ENCODE measurements at regions not wholly inside any gene's neighbourhood (a gene's known extent, or its start where the extent isn't known, plus 50 kb on each side); places are given as distances from the start of the nearest gene placed in this dataset.
A peak's percentile ranks its signal among the peaks of the same experiment; 100 is the strongest.
"Not testable (repeated sequence)": the region's sequence is repeated elsewhere in the genome, so short reads cannot be mapped to it uniquely, and the experiment has no call there.

DNA sequence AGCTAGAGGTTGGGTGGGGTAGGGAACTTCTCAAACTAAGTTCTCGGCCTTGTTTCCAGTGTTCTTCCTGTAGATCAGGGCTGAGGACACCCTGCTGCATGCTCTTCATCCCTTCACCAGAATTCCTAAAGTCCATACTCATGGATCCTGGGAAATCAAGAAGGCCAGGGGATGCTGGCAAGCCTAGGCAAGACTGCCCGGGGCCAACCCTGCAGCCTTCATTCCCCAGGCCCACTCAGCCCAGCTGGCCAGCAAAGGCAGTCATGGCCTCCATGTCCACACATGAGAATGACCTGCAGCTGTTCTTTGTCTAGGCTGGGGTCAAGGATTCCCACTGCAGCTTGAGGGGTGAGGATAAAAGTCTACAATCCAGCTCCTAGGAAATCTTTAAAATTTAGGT is 109.3 kb upstream of the ETV6 start:
- DNase-seq: no peak

DNA sequence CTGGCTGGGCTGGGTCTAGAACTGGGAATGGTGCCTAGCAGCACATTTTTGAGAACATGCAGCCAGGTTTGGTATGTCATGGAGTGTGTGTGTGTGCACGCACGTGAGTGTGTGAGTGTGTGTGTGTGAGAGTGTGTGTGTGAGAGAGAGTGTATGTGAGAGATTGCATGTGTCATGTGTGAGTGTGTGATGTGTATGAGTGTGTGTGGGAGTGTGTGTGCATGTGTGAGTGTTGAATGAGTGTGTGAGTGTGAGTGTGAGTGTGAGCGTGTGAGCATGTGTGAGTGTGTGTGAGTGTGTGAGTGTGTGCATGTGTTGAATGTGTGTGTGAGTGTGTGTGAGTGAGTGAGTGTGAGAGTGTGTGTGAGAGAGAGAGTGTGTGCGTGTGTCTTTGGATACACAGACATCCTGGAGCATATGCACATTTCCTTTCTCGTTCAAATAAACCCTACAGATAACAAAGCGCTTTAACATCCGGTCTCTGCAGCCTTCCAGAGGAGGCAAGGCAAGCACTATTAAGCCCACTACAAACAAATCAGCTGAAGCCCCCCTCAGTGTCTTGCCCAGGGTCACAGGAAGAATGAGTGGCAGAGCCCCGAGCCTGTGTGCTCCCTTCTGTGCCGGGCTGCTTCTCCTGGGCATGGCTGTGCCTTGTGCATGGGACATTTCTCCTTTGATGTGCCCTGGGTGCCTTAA is 108.7 kb upstream of the ETV6 start:
- no peak for DNase-seq

DNA sequence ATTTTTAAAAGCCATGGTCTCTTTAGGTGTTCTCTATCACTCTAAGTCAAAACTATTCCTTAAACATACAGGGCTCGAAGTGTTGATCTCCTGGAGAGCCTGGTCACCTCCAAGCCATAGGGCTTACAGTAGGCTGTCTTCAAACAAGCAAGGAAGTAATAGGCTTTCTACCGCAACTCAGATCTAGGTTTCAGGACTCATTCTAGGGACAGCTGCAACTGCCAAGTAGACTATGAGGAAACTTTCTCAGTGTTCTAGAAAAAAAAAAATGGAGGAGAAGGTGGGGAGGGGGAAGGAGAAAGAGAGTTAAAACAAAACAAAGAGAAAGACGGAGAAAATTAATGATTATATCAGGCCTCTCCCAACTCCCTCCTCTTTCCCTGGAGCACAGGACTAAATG is 106.9 kb upstream of the ETV6 start:
- DNase-seq: no peak

DNA sequence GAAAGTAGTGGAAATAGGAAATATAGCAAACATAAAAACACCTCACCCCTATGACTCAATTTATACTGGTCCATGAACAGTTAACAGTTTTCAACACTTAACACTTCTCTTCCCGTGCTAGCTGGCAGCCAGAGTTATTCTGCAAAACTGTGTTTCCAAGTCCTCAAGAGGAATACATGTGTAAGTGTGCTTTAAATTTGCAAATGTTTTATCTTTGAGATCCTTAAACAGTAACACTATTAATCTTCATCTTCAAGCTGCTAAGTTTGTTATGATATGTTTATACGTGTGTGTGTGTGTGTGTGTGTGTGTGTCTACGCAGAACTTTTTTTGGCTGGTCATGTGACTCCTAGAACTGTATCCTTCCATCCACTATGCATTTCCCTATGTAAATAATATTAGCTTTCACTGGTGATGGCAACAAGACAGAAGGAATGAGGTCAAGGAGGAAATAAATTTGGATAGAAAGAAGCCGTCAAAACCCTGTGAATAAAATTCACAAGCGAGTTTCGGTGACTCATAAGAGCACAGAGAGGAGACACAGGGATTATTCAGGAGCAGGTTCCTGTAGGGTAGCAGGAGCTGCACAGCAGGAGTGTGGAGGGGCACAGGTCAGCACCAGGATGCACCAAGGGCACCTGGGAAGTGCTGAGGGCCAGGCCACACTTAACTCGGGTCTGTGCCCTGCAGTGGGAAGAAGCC is 105.9 kb upstream of the ETV6 start:
- no peak for DNase-seq

- DNase-seq: no peak
Observed at GRCh38 chr12:11545484-11546330, 103.8 kb upstream of the ETV6 start.

DNA sequence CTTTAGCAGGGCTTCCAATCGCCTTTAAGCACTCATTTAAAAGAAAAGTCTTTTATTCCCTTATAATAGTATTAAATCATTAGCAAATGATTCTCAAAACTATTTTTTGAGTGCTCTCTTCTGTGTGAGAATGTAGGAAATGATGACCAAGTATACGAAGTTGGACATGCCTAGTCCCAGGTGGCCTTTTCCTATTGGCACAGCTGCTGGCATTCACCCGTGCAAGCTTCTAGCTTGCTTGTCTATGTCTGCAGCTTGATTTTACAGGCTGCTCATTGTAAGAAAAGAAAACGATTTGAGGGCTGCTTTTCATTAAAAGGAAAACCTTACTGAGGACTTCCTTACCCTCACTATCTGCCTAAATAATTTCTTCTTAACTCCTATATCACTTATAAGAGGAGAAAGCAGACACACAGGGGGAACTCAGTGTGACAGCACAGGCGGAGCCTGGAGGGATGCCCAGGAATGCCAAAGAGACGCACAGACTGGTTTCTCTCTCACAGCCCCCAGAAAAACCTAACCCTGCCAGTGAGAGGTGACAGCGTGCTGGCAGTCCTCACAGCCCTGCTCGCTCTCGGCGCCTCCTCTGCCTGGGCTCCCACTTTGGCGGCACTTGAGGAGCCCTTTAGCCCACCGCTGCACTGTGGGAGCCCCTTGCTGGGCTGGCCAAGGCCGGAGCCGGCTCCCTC is 102.7 kb upstream of the ETV6 start:
- DNase-seq: not testable (repeated sequence)

DNA sequence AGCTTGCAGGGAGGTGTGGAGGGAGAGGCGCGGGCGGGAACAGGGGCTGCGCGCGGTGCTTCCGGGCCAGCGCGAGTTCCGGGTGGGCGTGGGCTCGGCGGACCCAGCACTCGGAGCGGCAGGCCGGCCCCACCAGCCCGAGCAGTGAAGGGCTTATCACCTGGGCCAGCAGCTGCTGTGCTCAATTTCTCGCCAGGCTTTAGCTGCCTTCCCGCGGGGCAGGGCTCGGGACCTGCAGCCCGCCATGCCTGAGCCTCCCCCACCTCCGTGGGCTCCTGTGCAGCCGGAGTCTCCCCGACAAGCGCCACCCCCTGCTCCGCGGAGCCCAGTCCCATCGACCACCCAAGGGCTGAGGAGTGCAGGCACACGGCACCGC is 102.2 kb upstream of the ETV6 start:
- not testable (repeated sequence) for DNase-seq

- no peak for DNase-seq
Observed at GRCh38 chr12:11549119-11549518, 100.4 kb upstream of the ETV6 start.

DNA sequence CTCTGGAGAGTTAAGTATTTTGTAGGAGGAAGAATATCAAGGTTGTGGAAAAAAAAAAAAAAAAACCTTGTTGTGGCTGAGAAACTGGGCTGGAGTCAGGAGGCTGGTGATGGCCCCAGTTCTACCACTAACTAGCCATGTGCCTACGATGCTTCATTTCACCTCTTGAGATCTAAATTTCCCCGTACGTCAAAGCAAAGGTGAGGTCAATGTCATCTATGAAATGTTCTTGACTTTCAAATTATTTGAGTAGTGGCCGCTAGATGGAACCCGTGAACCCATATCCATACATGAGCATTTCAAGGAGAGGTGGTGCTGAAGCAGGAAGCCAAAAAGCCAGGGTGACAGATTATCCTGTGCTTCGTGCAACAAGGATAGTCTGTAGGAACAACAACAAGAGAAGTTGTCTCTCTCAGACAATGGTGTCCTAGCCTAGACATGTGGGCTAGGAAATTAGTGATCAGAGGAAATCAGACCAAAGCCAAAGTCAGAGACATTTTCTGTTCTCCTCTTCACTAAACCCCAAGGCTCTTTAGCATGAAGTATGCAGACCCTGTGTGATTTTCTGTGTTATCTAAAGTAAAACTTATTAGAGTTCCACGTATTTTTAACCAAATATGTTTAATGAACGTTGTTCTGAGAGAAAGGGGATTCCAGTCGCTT is 95.5 kb upstream of the ETV6 start:
- DNase-seq: peak; percentile 51

DNA sequence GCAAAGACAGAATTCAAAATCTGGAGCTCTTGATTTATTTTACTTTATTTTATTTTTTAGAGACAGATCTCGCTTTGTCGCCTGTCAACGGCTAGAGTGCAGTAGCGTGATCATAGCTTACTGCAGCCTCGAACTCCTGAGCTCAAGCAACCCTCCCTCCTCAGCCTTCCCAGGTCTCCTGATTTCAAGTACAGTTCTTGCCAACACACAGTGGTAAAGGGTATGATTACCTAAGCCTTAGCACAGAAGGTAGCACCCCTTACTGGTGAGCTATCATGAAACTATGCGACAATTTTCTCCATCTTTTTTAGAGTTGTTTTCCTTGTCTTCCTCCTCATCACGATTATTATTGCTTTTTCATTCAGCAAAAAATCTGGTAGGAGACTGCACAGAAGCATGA is 94.3 kb upstream of the ETV6 start:
- no peak for DNase-seq

GRCh38 chr12:11555743-11556625 is 93.5 kb upstream of the ETV6 start:
- DNase-seq: no peak

GRCh38 chr12:11556682-11557081 is 92.8 kb upstream of the ETV6 start:
- DNase-seq: no peak

DNA sequence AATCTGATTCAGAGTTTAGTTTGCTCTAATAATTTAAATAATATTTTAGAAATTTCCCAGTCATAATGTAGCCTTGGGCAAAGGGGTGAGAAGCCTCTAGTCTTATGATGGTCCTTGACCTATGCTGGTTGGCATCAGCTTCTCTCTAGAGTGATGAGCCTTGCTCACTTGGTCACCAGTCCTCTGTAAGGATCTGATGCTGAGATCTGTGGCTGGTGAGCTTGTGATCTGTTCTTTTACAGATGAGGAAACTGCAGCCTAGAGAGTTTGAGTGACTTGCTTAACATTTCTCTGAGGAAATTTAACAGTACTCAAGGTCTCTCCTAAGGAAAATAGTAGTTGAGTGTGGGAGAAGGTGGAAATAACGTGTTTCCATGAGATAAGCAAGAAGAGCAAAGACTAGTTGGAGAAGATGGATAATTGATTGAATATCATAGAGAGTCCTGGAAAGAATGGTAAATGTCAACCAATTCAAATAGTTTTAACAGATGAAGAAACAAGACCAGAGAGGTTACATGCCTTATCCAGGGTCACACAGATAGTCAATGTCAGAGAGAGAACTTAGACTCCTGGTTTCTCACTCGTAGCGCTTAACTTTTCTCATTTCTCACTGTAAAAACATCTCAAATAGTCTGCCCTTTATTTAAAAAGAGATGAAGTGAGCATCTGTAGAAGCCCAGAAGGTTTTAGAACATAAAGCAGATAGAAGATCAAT is 89.7 kb upstream of the ETV6 start:
- no peak for DNase-seq

- DNase-seq: no peak
Observed at GRCh38 chr12:11561411-11561810, 88.1 kb upstream of the ETV6 start.

- DNase-seq: no peak
Observed at GRCh38 chr12:11563785-11564739, 85.4 kb upstream of the ETV6 start.

DNA sequence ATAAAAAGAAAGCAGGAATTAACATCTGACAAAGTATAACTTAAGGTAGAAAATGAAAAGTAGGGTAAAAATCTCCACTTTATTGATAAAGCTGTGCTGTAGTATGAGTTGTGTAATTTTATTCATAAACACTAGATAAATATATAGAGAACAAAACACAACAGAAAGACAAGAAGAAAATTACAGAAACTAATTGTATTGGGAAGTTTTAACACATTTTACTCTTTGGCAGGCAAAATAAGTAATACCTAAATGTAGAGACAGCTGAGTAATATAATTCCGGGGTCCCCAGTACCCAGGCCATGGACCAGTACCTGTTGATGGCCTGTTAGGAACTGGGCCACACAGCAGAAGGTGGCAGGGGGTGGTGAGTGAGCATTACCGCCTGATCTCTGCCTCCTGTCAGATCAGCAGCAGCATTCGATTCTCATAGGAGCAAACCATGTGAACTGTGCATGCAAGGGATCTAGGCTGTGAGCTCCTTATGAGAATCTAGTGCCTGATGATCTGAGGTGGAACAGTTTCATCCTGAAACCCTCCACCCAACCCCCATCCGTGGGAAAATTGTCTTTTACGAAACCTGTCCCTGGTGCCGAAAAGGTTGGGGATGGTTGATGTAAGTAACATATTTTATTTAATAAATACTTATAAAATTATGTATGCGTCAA is 84.4 kb upstream of the ETV6 start:
- no peak for DNase-seq

DNA sequence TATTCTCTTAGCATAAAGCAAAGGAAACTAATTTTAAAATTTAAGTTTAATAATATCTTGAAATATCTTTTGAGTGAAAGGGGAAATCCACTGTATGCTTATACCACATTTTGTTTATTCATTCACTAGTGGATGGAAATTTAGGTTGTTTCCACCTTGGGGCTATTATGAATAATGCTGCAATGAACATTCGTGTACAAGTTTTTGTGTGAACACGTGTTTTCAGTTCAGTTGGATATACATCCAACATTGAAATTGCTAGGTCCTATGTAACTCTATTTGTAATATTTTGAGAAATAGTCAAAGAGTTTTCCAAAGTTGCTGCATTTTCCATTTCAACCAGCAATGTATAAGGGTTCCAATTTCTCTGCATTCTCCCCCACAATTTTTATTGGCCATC is 83.7 kb upstream of the ETV6 start:
- DNase-seq: no peak

DNA sequence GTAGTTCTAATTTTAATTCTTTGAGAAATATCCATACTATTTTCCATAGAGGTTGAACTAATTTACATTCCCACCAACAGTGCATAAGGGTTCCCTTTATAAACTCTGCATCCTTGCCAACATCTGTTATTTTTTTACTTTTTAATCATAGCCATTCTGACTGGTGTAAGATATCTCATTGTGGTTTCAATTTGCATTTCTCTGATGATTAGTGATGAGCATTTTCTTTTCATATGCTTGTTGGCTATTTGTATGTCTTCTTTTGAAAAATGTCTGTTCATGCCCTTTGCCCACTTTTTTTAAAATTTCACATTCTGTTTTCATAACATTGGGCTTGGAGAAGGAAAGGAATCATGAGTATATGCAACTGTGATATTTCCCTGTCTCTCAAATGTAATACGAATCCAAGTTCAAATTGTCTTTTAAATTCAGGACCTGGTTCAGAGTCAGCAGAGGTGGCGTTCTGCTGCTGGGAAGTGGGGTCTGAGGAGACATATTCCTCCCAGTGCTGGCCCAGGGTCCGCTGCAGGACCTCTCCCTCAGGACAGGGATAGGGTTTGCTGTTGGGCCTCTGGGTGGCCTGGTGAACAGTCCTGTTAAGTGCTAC is 81.2 kb upstream of the ETV6 start:
- no peak for DNase-seq
